Prostate gland (tissue), 2 donors: ENCODE measurements at regions not wholly inside any gene's neighbourhood (a gene's known extent, or its start where the extent isn't known, plus 50 kb on each side); places are given as distances from the start of the nearest gene placed in this dataset.
"Not testable (repeated sequence)": the region's sequence is repeated elsewhere in the genome, so short reads cannot be mapped to it uniquely, and the experiment has no call there.

Experiments
- DNase-seq: peaks from one replicate; pipeline ENCODE4 v3.0.0-alpha.2; 2019; ENCODE audit warnings: low spot score
- H3K27ac ChIP-seq, 2 donors: fragments of 200-600 bp; sonication (generic); 2 replicates each; pipeline ENCODE4 v1.5.1; 2017 to 2019
- H3K27me3 ChIP-seq: fragments of 200-600 bp; sonication (generic); replicated peaks from 2 replicates; pipeline ENCODE4 v1.5.1; 2019; ENCODE audit not compliant: insufficient read depth
- H3K36me3 ChIP-seq, 2 donors: fragments of 200-600 bp; sonication (generic); 1 replicate in 1 of 2; 2 replicates in 1 of 2; pipeline versions ENCODE4 v1.5.1 to v1.8.1; 2017 to 2019
- H3K4me1 ChIP-seq: fragments of 200-600 bp; sonication (generic); replicated peaks from 2 replicates; pipeline ENCODE4 v1.5.1; 2019
- H3K4me3 ChIP-seq, 2 donors: fragments of 200-600 bp; sonication (generic); 2 replicates each; pipeline ENCODE4 v1.5.1; 2017 to 2019
- H3K9me3 ChIP-seq: fragments of 200-600 bp; sonication (generic); 2 replicates; pipeline ENCODE4 v1.5.1; 2017
- CTCF ChIP-seq, 4 experiments: fragments of 200-600 bp in 2 of 4; fragments of 450-650 bp in 2 of 4; sonication (generic) in 2 of 4; IDR thresholded peaks; 1 replicate in 3 of 4; 2 replicates in 1 of 4; pipeline ENCODE4 v1.5.1; 2016 to 2019; ENCODE audit warnings: antibody characterized with exemption in 4 of 4, mild to moderate bottlenecking in 2 of 4, moderate library complexity in 2 of 4
- POLR2A ChIP-seq: fragments of 450-650 bp; IDR thresholded peaks from one replicate; pipeline ENCODE4 v1.6.1; 2016; ENCODE audit warnings: antibody characterized with exemption, mild to moderate bottlenecking
- POLR2AphosphoS5 ChIP-seq: sonication (generic); formaldehyde crosslinking; IDR thresholded peaks from one replicate; pipeline ENCODE4 v1.6.1; 2017; ENCODE audit warnings: antibody characterized with exemption
- WGBS: methylation state at CpG from one replicate; pipeline ENCODE4 v1.1.5; 2018; 5-methylcytosine and 5-hydroxymethylcytosine counted together
- intact Hi-C: fragments of 100-400 bp; cut with DNase I; formaldehyde crosslinking; loops from one replicate; pipeline ENCODE4 v1.14.2; 2022

DNA sequence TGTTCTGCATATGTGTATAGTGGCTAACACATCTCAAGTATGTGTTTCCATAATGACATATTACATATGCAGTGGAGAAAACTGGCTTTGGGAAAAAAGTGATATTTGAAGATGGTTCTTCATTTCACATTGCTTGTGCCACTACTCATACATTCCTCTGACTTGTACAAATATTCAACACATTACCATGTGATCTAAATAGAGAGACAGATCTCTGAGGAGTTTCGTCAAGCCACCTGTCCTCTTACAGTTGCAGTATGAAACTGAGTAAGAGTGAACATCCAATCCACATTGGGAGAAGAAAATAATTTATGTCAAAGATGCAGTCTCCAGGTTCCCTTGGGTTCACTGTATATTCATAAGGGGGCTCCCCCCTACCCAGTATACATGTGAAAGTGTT, 123.9 kb downstream of the KDR start:
- intact Hi-C loops = loop anchor here (2.0 kb wide), 1 partner anchor 123 kb away; the partner anchor contains the start of gene KDR

GRCh38 chr4:54999003-54999402, 126.4 kb downstream of the KDR start:
- Histone ChIP-seq H3K9me3 (no peaks in the 10 kb centered on the region), H3K4me1 (no peaks in the 10 kb centered on the region), H3K27me3 (no peaks in the 10 kb centered on the region), H3K27ac (no peak overlapping the region), H3K36me3 (no peaks in the 10 kb centered on the region), H3K4me3 (no peak overlapping the region)
- TF ChIP-seq CTCF (IDR thresholded peaks at IDR 0.05) = peak in 1 of 4 experiments; percentile 59
- no peak for TF ChIP-seq POLR2A
- intact Hi-C loops = loop anchor here (2.0 to 10.0 kb wide), 2 partner anchors 322 to 556 kb away; no protein-coding TSS in a partner anchor
- DNase-seq = no peak

More for the DNA sequence above, 123.9 kb downstream of the KDR start:
- Histone ChIP-seq H3K4me1 (no peaks in the 10 kb centered on the region), H3K27me3 (no peaks in the 10 kb centered on the region), H3K4me3 (no peak overlapping the region), H3K9me3 (no peaks in the 10 kb centered on the region), H3K27ac (no peak overlapping the region), H3K36me3 (no peaks in the 10 kb centered on the region)
- 82% methylated on average over 1 of the region's 1 CpG for WGBS
- TF ChIP-seq POLR2A = no peak
- no peak for TF ChIP-seq POLR2AphosphoS5
- no peak for TF ChIP-seq CTCF (IDR thresholded peaks at IDR 0.05)
- no peak for DNase-seq

- H3K36me3 ChIP-seq, H3K4me1 ChIP-seq, H3K27me3 ChIP-seq, H3K9me3 ChIP-seq, H3K27ac ChIP-seq, DNase-seq, H3K4me3 ChIP-seq: not testable (repeated sequence)
- WGBS = 97% methylated on average over 21 of the region's 28 CpGs
- intact Hi-C loops = loop anchor here (10.0 kb wide), 1 partner anchor 561 kb away; no protein-coding TSS in a partner anchor
These were observed 131.8 kb downstream of the KDR start for GRCh38 chr4:54993473-54994026.

DNA sequence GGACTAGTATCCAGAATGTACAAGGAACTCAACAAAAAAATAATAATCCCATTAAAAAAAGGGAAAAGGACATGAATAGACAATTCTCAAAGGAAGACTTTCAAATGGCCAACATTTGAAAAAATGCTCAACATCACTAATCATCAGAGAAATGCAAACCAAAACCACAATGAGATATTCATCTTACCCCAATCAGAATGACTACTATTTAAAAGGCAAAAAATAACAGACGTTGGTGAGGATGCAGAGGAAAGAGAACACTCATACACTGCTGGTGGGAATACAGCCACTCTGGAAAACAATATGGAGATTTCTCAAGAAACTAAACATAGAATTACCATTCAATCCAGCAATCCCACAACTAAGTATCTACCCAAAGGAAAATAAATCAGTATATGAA, 133.1 kb downstream of the KDR start:
- no peak overlapping the region for H3K4me3 ChIP-seq
- no peaks in the 10 kb centered on the region for H3K4me1 ChIP-seq
- DNase-seq = no peak
- intact Hi-C loops = loop anchor here (10.0 kb wide), 1 partner anchor 563 kb away; no protein-coding TSS in a partner anchor
- H3K27ac ChIP-seq = no peak overlapping the region
- 73% methylated on average over 1 of the region's 1 CpG for WGBS
- no peaks in the 10 kb centered on the region for H3K9me3 ChIP-seq
- no peaks in the 10 kb centered on the region for H3K27me3 ChIP-seq
- no peaks in the 10 kb centered on the region for H3K36me3 ChIP-seq
- TF ChIP-seq POLR2AphosphoS5 (no peak), POLR2A (no peak), CTCF (IDR thresholded peaks at IDR 0.05) (no peak)

- H3K9me3 ChIP-seq = no peaks in the 10 kb centered on the region
- H3K4me3 ChIP-seq = no peak overlapping the region
- TF ChIP-seq CTCF (IDR thresholded peaks at IDR 0.05) (no peak), POLR2AphosphoS5 (no peak), POLR2A (no peak)
- DNase-seq = no peak
- intact Hi-C loops = no loop called here
- H3K27ac ChIP-seq = no peak overlapping the region
- no peaks in the 10 kb centered on the region for H3K36me3 ChIP-seq
- H3K27me3 ChIP-seq = no peaks in the 10 kb centered on the region
- no peaks in the 10 kb centered on the region for H3K4me1 ChIP-seq
These were observed 136.7 kb downstream of the KDR start for GRCh38 chr4:54988655-54989054.
